ENCODE measurements at regions not wholly inside any gene's neighbourhood (a gene's known extent, or its start where the extent isn't known, plus 50 kb on each side); places are given as distances from the start of the nearest gene placed in this dataset.

DNA sequence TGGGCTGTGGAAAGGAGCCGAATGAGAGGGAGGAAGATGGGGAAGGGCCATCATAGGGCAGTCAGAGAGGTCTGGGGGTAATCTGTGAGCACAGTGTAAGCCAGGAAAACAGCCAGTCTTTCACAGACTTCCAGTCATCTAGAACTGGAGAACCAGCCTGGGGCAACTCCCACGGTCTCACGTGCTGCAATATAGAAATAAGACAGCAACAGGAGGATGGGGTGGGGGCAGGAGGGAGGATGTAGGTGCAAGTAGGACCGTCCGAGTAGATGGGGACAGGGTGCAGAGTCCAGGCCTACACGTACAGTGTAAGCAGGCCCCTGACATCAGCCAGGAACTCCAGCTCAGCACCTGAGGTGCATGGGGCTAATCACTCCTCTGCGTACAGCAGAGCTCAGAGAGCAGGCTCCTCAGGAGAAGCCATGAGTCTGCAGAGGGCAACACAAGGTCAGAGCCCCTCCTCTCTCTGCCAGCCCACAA lies 58.2 kb upstream of the TNFAIP3 start (continued):
- TF ChIP-seq, protein P1, sequence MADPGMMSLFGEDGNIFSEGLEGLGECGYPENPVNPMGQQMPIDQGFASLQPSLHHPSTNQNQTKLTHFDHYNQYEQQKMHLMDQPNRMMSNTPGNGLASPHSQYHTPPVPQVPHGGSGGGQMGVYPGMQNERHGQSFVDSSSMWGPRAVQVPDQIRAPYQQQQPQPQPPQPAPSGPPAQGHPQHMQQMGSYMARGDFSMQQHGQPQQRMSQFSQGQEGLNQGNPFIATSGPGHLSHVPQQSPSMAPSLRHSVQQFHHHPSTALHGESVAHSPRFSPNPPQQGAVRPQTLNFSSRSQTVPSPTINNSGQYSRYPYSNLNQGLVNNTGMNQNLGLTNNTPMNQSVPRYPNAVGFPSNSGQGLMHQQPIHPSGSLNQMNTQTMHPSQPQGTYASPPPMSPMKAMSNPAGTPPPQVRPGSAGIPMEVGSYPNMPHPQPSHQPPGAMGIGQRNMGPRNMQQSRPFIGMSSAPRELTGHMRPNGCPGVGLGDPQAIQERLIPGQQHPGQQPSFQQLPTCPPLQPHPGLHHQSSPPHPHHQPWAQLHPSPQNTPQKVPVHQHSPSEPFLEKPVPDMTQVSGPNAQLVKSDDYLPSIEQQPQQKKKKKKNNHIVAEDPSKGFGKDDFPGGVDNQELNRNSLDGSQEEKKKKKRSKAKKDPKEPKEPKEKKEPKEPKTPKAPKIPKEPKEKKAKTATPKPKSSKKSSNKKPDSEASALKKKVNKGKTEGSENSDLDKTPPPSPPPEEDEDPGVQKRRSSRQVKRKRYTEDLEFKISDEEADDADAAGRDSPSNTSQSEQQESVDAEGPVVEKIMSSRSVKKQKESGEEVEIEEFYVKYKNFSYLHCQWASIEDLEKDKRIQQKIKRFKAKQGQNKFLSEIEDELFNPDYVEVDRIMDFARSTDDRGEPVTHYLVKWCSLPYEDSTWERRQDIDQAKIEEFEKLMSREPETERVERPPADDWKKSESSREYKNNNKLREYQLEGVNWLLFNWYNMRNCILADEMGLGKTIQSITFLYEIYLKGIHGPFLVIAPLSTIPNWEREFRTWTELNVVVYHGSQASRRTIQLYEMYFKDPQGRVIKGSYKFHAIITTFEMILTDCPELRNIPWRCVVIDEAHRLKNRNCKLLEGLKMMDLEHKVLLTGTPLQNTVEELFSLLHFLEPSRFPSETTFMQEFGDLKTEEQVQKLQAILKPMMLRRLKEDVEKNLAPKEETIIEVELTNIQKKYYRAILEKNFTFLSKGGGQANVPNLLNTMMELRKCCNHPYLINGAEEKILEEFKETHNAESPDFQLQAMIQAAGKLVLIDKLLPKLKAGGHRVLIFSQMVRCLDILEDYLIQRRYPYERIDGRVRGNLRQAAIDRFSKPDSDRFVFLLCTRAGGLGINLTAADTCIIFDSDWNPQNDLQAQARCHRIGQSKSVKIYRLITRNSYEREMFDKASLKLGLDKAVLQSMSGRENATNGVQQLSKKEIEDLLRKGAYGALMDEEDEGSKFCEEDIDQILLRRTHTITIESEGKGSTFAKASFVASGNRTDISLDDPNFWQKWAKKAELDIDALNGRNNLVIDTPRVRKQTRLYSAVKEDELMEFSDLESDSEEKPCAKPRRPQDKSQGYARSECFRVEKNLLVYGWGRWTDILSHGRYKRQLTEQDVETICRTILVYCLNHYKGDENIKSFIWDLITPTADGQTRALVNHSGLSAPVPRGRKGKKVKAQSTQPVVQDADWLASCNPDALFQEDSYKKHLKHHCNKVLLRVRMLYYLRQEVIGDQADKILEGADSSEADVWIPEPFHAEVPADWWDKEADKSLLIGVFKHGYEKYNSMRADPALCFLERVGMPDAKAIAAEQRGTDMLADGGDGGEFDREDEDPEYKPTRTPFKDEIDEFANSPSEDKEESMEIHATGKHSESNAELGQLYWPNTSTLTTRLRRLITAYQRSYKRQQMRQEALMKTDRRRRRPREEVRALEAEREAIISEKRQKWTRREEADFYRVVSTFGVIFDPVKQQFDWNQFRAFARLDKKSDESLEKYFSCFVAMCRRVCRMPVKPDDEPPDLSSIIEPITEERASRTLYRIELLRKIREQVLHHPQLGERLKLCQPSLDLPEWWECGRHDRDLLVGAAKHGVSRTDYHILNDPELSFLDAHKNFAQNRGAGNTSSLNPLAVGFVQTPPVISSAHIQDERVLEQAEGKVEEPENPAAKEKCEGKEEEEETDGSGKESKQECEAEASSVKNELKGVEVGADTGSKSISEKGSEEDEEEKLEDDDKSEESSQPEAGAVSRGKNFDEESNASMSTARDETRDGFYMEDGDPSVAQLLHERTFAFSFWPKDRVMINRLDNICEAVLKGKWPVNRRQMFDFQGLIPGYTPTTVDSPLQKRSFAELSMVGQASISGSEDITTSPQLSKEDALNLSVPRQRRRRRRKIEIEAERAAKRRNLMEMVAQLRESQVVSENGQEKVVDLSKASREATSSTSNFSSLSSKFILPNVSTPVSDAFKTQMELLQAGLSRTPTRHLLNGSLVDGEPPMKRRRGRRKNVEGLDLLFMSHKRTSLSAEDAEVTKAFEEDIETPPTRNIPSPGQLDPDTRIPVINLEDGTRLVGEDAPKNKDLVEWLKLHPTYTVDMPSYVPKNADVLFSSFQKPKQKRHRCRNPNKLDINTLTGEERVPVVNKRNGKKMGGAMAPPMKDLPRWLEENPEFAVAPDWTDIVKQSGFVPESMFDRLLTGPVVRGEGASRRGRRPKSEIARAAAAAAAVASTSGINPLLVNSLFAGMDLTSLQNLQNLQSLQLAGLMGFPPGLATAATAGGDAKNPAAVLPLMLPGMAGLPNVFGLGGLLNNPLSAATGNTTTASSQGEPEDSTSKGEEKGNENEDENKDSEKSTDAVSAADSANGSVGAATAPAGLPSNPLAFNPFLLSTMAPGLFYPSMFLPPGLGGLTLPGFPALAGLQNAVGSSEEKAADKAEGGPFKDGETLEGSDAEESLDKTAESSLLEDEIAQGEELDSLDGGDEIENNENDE (IDR thresholded peaks at IDR 0.05; ENCODE audit: insufficient replicate concordance, low read length), result no peak
- no peak for TF ChIP-seq SUZ12 (IDR thresholded peaks at IDR 0.05; ENCODE audit: low read length)
- TF ChIP-seq CHD1 (IDR thresholded peaks at IDR 0.05; ENCODE audit: low read depth, low read length), result no peak
- no peak for TF ChIP-seq SIX5 (IDR thresholded peaks at IDR 0.05; ENCODE audit: low read depth, low read length)
- TF ChIP-seq ASH2L (IDR thresholded peaks at IDR 0.05; ENCODE audit: low read length), result no peak
- no peak for TF ChIP-seq GABPA (IDR thresholded peaks at IDR 0.05; ENCODE audit: borderline replicate concordance, insufficient read depth, low read length)
- TF ChIP-seq SP2 (IDR thresholded peaks at IDR 0.05; ENCODE audit: low read length), result no peak
- TF ChIP-seq TAF1 (IDR thresholded peaks at IDR 0.05; ENCODE audit: low read depth, low read length), result no peak
- TF ChIP-seq PHF8 (conservative IDR thresholded peaks at IDR 0.05; ENCODE audit: low read depth, low read length), result no peak

Measured in H1 (cell line).